ENCODE measurements at regions not wholly inside any gene's neighbourhood (a gene's known extent, or its start where the extent isn't known, plus 50 kb on each side); places are given as distances from the start of the nearest gene placed in this dataset.

DNA sequence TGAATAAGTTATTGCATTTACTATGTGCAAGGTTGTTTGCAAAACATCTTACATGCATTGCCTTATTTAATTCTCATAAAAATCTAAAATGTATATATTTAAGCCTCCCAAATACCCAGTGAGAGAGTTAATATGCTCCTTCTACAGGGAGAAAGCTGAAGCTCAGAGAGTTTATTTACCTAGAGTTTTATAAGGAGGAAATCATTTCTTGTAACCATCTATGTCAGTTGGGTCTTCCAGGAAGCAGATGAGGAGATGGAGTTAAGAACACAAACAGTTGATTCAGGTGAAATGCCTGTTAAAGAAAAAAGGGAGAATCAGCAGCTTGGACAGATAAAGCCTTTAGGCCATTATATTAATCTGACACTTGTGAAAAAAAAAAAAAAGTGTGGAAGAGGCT lies 62.6 kb upstream of the DHX40 start:
- no peaks in the 10 kb centered on the region for H3K9me3 ChIP-seq
- no peaks in the 10 kb centered on the region for H3K27me3 ChIP-seq
- H3K4me1 ChIP-seq: no peaks in the 10 kb centered on the region
- no peak overlapping the region for H3K27ac ChIP-seq
- no peak overlapping the region for H3K4me3 ChIP-seq (replicated peaks in 1 of 3)
- no peaks in the 10 kb centered on the region for H3K36me3 ChIP-seq
- intact Hi-C loops (cut with DNase I): no loop called here
- TF ChIP-seq POLR2A (IDR thresholded peaks at IDR 0.05): no peak
- TF ChIP-seq, protein P1, sequence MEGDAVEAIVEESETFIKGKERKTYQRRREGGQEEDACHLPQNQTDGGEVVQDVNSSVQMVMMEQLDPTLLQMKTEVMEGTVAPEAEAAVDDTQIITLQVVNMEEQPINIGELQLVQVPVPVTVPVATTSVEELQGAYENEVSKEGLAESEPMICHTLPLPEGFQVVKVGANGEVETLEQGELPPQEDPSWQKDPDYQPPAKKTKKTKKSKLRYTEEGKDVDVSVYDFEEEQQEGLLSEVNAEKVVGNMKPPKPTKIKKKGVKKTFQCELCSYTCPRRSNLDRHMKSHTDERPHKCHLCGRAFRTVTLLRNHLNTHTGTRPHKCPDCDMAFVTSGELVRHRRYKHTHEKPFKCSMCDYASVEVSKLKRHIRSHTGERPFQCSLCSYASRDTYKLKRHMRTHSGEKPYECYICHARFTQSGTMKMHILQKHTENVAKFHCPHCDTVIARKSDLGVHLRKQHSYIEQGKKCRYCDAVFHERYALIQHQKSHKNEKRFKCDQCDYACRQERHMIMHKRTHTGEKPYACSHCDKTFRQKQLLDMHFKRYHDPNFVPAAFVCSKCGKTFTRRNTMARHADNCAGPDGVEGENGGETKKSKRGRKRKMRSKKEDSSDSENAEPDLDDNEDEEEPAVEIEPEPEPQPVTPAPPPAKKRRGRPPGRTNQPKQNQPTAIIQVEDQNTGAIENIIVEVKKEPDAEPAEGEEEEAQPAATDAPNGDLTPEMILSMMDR (IDR thresholded peaks at IDR 0.05): no peak
- DNase-seq: no peak

DNA sequence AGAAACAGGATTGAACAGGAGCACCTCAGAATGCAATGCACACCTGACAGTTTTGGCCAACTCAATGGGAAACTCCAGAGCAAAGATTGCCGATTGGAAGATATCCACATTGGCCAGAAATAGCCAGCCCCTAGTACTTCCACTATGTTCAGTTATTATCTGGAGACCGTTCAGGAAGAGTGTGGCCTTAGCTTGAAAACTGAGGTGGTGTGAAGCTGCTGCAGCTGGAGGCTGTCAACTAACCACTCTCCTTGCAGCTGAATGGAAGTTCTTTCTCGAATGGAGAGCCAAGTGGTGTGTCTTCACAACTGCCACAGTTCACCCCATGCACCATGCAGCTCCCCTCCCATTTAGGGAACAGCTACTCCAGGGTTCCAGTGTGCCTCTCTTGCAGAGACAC lies 61.9 kb upstream of the DHX40 start:
- no peak overlapping the region for H3K4me3 ChIP-seq (replicated peaks in 1 of 3)
- no peaks in the 10 kb centered on the region for H3K27me3 ChIP-seq
- no peaks in the 10 kb centered on the region for H3K4me1 ChIP-seq
- DNase-seq: no peak
- WGBS, 2 donors: 78 to 89% methylated on average over 3 of the region's 3 CpGs
- TF ChIP-seq, protein P1 (IDR thresholded peaks at IDR 0.05): no peak
- TF ChIP-seq POLR2A (IDR thresholded peaks at IDR 0.05): no peak
- no peaks in the 10 kb centered on the region for H3K9me3 ChIP-seq
- H3K27ac ChIP-seq: no peak overlapping the region
- H3K36me3 ChIP-seq: no peaks in the 10 kb centered on the region
- intact Hi-C loops (cut with DNase I): no loop called here

DNA sequence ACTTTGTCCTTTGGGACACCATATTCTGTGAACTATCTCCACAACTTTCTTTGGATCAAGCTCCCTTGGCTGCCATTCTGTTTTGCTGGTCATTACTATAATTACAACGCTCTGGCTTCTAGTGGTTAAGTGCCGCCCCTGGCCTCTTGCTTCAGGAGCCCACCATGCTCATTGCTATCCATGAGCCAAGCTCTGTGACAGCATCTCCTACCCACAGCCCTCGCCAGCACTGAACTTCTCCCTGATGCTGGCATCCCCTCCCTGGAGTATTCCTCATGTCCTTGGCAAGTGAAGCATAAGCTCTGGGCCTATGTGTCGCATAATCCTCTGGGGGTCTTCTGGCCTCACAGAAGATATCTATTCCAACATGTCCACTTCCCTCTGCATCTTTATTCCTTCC lies 60.6 kb upstream of the DHX40 start:
- TF ChIP-seq, protein P1 (IDR thresholded peaks at IDR 0.05): no peak
- TF ChIP-seq POLR2A (IDR thresholded peaks at IDR 0.05): no peak
- DNase-seq: no peak
- Histone ChIP-seq H3K27me3 (no peaks in the 10 kb centered on the region), H3K36me3 (no peaks in the 10 kb centered on the region), H3K4me3 (replicated peaks in 1 of 3) (no peak overlapping the region), H3K9me3 (no peaks in the 10 kb centered on the region), H3K27ac (no peak overlapping the region), H3K4me1 (no peaks in the 10 kb centered on the region)
- intact Hi-C loops (cut with DNase I): no loop called here
- WGBS, 2 donors: 97 to 99% methylated on average over 4 of the region's 4 CpGs

DNA sequence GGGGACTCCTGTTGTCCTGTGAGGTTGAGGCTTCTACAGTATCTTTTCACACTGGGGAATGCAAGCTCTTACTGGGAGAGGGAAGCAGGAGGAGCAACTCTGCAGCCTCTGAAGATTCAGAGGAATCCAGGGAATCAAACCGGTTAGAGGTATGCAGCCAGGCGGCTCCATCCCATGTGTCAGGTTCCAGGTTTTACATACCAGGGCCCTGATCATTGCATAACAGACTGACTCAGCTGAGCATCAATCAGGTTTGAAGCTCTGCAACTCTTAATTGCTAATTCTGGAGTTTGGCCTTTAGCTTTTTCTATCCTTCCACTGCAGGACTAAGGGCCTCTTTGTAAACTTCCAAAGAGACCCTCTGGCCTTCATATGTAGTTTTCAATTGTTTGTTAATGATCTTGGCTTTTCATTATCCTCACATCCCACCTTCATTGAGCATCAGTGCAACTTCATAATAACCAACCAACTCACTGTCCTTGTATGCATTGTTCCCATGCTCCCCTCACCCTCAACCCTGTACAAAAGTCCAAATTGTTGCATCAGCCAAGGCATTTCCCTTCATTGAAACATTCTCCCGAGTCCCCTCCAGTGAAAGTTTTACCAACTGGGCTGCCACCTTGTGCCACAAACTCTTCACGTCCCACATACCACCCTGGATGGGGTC lies 59.7 kb upstream of the DHX40 start:
- no peak overlapping the region for H3K27ac ChIP-seq
- H3K36me3 ChIP-seq: no peaks in the 10 kb centered on the region
- no peaks in the 10 kb centered on the region for H3K27me3 ChIP-seq
- no peak for TF ChIP-seq POLR2A (IDR thresholded peaks at IDR 0.05)
- TF ChIP-seq, protein P1 (IDR thresholded peaks at IDR 0.05): no peak
- H3K9me3 ChIP-seq: no peaks in the 10 kb centered on the region
- no peaks in the 10 kb centered on the region for H3K4me1 ChIP-seq
- WGBS, 2 donors: 78 to 82% methylated on average over 4 of the region's 4 CpGs
- no peak overlapping the region for H3K4me3 ChIP-seq (replicated peaks in 1 of 3)
- DNase-seq: no peak
- intact Hi-C loops (cut with DNase I): no loop called here

DNA sequence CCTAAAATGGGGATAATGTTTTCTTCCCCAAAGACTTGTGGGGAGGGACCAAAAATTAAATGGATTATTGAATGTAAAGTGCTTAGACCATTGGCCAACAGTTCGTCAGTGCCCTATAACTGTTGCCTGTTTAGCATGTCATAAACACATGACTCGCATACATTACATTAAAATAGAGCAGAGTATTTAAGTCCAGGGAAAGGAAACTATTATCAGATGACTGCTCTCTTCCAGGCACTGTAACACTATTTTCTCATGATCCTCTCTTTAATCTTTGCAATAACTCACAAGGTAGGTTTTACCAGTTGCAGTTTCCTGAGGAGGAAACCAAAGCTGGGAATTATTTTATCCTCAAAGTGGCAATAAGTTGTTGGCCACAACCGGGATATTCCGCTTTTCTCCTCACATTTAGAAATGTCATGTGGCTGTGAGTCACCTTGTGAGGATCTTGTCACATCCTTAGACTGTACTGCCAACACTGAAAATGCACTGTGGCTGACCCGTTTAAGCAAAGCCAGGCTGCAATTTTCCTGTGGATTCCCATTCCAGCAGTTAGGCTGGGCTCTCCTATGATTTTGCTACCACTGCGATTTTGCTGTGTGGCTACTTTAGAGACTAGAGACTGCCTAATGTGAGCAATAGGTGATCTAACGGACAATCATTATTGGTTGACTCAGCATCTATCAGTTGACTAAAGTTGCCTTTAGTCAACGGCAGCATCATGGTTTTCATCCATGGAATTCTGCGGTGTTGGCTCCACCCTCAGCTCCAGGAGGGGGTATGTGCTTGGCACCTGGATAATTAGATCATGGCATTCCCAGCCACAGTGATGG lies 58.3 kb upstream of the DHX40 start:
- TF ChIP-seq, protein P1 (IDR thresholded peaks at IDR 0.05): no peak
- TF ChIP-seq POLR2A (IDR thresholded peaks at IDR 0.05): no peak
- H3K9me3 ChIP-seq: no peaks in the 10 kb centered on the region
- no peak for DNase-seq
- no peaks in the 10 kb centered on the region for H3K27me3 ChIP-seq
- 81 to 91% methylated on average over 6 to 9 of the region's 9 CpGs for WGBS, 2 donors
- no peak overlapping the region for H3K4me3 ChIP-seq (replicated peaks in 1 of 3)
- H3K36me3 ChIP-seq: no peaks in the 10 kb centered on the region
- H3K4me1 ChIP-seq: no peaks in the 10 kb centered on the region
- H3K27ac ChIP-seq: no peak overlapping the region
- intact Hi-C loops (cut with DNase I): no loop called here

Measured in thyroid gland (tissue), 4 donors.